Keratinocyte (primary cell): ENCODE measurements at regions not wholly inside any gene's neighbourhood (a gene's known extent, or its start where the extent isn't known, plus 50 kb on each side); places are given as distances from the start of the nearest gene placed in this dataset.

Source experiments
- DNase-seq: peaks from one replicate; pipeline ENCODE4 v3.0.0-alpha.2; 2011; ENCODE audit warnings: low read depth, missing footprints, low spot score
- FAIRE-seq: peaks from 2 replicates; lab custom pipeline; 2011; peaks lifted over from hg19 to GRCh38; lab: Jason Lieb, UNC
- H2AFZ ChIP-seq: 2 replicates; pipeline ENCODE4 v1.6.0; 2012; ENCODE audit warnings: low read length, control low read depth, inconsistent platforms; ENCODE audit not compliant: control insufficient read depth
- H3K27ac ChIP-seq: 2 replicates; pipeline ENCODE4 v1.5.1; 2011; ENCODE audit warnings: low read length; ENCODE audit not compliant: control insufficient read depth, insufficient read depth
- H3K27me3 ChIP-seq: 3 replicates; pipeline ENCODE4 v1.6.0; 2011; ENCODE audit warnings: low read length; ENCODE audit not compliant: control insufficient read depth, insufficient read depth; ENCODE audit errors: extremely low read depth
- H3K36me3 ChIP-seq, 2 experiments: 2 replicates in 1 of 2; 3 replicates in 1 of 2; pipeline ENCODE4 v1.5.1; 2011; ENCODE audit warnings: low read length in 2 of 2, mild to moderate bottlenecking in 1 of 2; ENCODE audit not compliant: control insufficient read depth in 2 of 2, insufficient read depth in 2 of 2; ENCODE audit errors: extremely low read depth in 1 of 2
- H3K4me1 ChIP-seq: 3 replicates; pipeline ENCODE4 v1.5.1; 2011; ENCODE audit warnings: low read length; ENCODE audit not compliant: control insufficient read depth, insufficient read depth; ENCODE audit errors: extremely low read depth
- H3K4me2 ChIP-seq: 3 replicates; pipeline ENCODE4 v1.6.0; 2011; ENCODE audit warnings: low read depth, low read length; ENCODE audit not compliant: control insufficient read depth, insufficient read depth; ENCODE audit errors: extremely low read depth
- H3K4me3 ChIP-seq, 3 experiments: fragments of 200-600 bp in 1 of 3; sonication (generic) in 1 of 3; 2 replicates in 2 of 3; 3 replicates in 1 of 3; pipeline ENCODE4 v1.5.1; 2011 to 2016; ENCODE audit warnings: low read length in 3 of 3, mild to moderate bottlenecking in 3 of 3, control low read depth in 2 of 3, inconsistent platforms in 1 of 3, low read depth in 1 of 3, mixed read lengths in 1 of 3, mixed run types in 1 of 3, moderate library complexity in 1 of 3; ENCODE audit not compliant: control insufficient read depth in 2 of 3, insufficient read depth in 2 of 3; ENCODE audit errors: extremely low read depth in 1 of 3
- H3K79me2 ChIP-seq: 2 replicates; pipeline ENCODE4 v1.6.0; 2012; ENCODE audit warnings: low read length; ENCODE audit not compliant: control insufficient read depth, insufficient read depth
- H3K9ac ChIP-seq: 3 replicates; pipeline ENCODE4 v1.6.0; 2011; ENCODE audit warnings: low read length; ENCODE audit not compliant: control insufficient read depth, insufficient read depth; ENCODE audit errors: extremely low read depth
- H3K9me1 ChIP-seq: 3 replicates; pipeline ENCODE4 v1.6.0; 2011; ENCODE audit warnings: low read length; ENCODE audit not compliant: control insufficient read depth, insufficient read depth; ENCODE audit errors: extremely low read depth
- H3K9me3 ChIP-seq: 2 replicates; pipeline ENCODE4 v1.5.1; 2012; ENCODE audit warnings: low read depth, low read length; ENCODE audit not compliant: control insufficient read depth
- H4K20me1 ChIP-seq: 3 replicates; pipeline ENCODE4 v1.6.0; 2011; ENCODE audit warnings: low read length; ENCODE audit not compliant: control insufficient read depth, insufficient read depth; ENCODE audit errors: extremely low read depth
- CTCF ChIP-seq, 3 experiments: IDR thresholded peaks in 1 of 3; conservative IDR thresholded peaks in 1 of 3; optimal IDR thresholded peaks in 1 of 3; 2 replicates in 2 of 3; 3 replicates in 1 of 3; pipeline versions ENCODE3 to v1.5.1; 2011; ENCODE audit warnings: low read length in 3 of 3, mild to moderate bottlenecking in 3 of 3, moderate library complexity in 2 of 3, control low read depth in 1 of 3, inconsistent platforms in 1 of 3; ENCODE audit not compliant: insufficient read depth in 2 of 3; ENCODE audit errors: extremely low read depth in 1 of 3
- EZH2 ChIP-seq: IDR thresholded peaks from one replicate; pipeline ENCODE4 v1.6.1; 2012; ENCODE audit warnings: inconsistent platforms, mild to moderate bottlenecking, low read length, moderate library complexity
- dilution Hi-C: fragments of 300-500 bp; cut with MboI; formaldehyde crosslinking; loops from one replicate; pipeline ENCODE4 v1.7.0; 2020; ENCODE audit warnings: low sequenced_read_pairs; ENCODE audit not compliant: extremely low pct_ligation_motif_present

DNA sequence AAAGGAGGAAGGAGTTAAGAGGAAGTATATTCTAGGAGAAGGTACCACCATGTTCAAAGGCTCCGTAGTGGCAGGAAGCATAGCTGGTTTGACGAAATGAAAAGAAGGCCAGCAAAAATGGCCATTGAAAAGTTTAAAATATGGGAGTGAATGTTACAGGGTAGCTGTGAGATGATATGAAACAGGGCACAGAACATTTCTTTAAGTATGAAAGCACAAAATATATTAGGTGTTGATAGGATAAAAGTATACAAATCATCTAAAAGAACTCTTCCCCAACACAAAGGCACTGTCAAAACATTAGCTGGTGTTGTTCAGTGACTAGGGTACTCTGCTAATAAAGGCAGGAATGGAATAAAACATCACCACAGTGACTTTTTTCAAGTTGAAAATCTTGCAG, 216.2 kb downstream of the LRRN1 start:
- no peaks in the 10 kb centered on the region for H3K9me1 ChIP-seq
- no peak overlapping the region for H3K4me3 ChIP-seq
- TF ChIP-seq EZH2 (no peak), CTCF (optimal IDR thresholded peaks at IDR 0.05 in 1 of 3, IDR thresholded peaks at IDR 0.05 in 1 of 3, conservative IDR thresholded peaks at IDR 0.05 in 1 of 3; ENCODE audit: extremely low read depth in 1 of 3, insufficient read depth in 2 of 3, low read length in 3 of 3) (no peak)
- H3K4me2 ChIP-seq = no peak overlapping the region
- dilution Hi-C loops = no loop called here
- no peaks in the 10 kb centered on the region for H4K20me1 ChIP-seq
- no peak overlapping the region for H2AFZ ChIP-seq
- H3K4me1 ChIP-seq = no peaks in the 10 kb centered on the region
- no peaks in the 10 kb centered on the region for H3K27me3 ChIP-seq
- H3K36me3 ChIP-seq = no peaks in the 10 kb centered on the region
- H3K79me2 ChIP-seq = no peaks in the 10 kb centered on the region
- H3K9me3 ChIP-seq = no peaks in the 10 kb centered on the region
- FAIRE-seq (no peak), DNase-seq (no peak)
- H3K9ac ChIP-seq = no peak overlapping the region
- H3K27ac ChIP-seq = no peak overlapping the region

- no peaks in the 10 kb centered on the region for H3K4me1 ChIP-seq
- dilution Hi-C loops = no loop called here
- H3K4me3 ChIP-seq = no peak overlapping the region
- H3K36me3 ChIP-seq = no peaks in the 10 kb centered on the region
- no peak for FAIRE-seq
- no peaks in the 10 kb centered on the region for H4K20me1 ChIP-seq
- no peaks in the 10 kb centered on the region for H3K9me3 ChIP-seq
- H3K27ac ChIP-seq = no peak overlapping the region
- no peak overlapping the region for H3K4me2 ChIP-seq
- no peak overlapping the region for H2AFZ ChIP-seq
- no peaks in the 10 kb centered on the region for H3K9me1 ChIP-seq
- no peaks in the 10 kb centered on the region for H3K27me3 ChIP-seq
- DNase-seq = no peak
- TF ChIP-seq CTCF (optimal IDR thresholded peaks at IDR 0.05 in 1 of 3, IDR thresholded peaks at IDR 0.05 in 1 of 3, conservative IDR thresholded peaks at IDR 0.05 in 1 of 3; ENCODE audit: extremely low read depth in 1 of 3, insufficient read depth in 2 of 3, low read length in 3 of 3) (no peak), EZH2 (no peak)
- H3K9ac ChIP-seq = no peak overlapping the region
- no peaks in the 10 kb centered on the region for H3K79me2 ChIP-seq
These were observed 220.3 kb downstream of the LRRN1 start for GRCh38 chr3:4019501-4019900.
